ENCODE measurements at regions not wholly inside any gene's neighbourhood (a gene's known extent, or its start where the extent isn't known, plus 50 kb on each side); places are given as distances from the start of the nearest gene placed in this dataset.
A peak's percentile ranks its signal among the peaks of the same experiment; 100 is the strongest.
"Not testable (repeated sequence)": the region's sequence is repeated elsewhere in the genome, so short reads cannot be mapped to it uniquely, and the experiment has no call there.

- H3K9me3 ChIP-seq; intact Hi-C loops (cut with DNase I); DNase-seq; H3K27ac ChIP-seq; H3K4me1 ChIP-seq; H3K27me3 ChIP-seq (ENCODE audit: low read depth); H3K36me3 ChIP-seq: not testable (repeated sequence)
- H3K4me3 ChIP-seq = peak overlapping the region; percentile 30
- peak; percentile 31 to 40 for ATAC-seq
These were observed 60.3 kb downstream of the GOLGA8K start for GRCh38 chr15:32342772-32343199.

GRCh38 chr15:32342268-32342667, 60.8 kb downstream of the GOLGA8K start:
- H3K4me1 ChIP-seq; H3K27ac ChIP-seq; H3K9me3 ChIP-seq; H3K36me3 ChIP-seq; H3K27me3 ChIP-seq (ENCODE audit: low read depth); DNase-seq; intact Hi-C loops (cut with DNase I); H3K4me3 ChIP-seq: not testable (repeated sequence)
- peak; percentile 43 to 45 for ATAC-seq

DNA sequence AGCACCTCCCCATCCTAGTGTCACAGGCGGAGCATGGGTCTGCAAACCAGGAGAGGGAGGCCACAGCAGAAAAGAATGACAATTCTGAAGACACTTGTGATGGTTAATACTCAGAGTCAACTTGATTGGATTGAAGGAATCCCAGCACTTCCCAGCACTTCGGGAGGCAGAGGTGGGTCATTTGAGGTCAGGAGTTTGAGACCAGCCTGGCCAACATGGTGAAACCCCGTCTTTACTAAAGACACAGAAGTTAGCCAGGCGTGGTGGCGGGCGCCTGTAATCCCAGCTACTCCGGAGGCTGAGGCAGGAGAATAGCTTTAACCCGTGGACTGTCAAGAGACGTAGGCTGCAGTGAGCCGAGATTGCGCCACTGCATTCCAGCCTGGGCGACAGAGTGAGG, 61.6 kb downstream of the GOLGA8K start:
- H3K27me3 ChIP-seq (ENCODE audit: low read depth); DNase-seq; intact Hi-C loops (cut with DNase I); H3K27ac ChIP-seq; H3K4me1 ChIP-seq; H3K4me3 ChIP-seq; ATAC-seq; H3K9me3 ChIP-seq; H3K36me3 ChIP-seq: not testable (repeated sequence)

DNA sequence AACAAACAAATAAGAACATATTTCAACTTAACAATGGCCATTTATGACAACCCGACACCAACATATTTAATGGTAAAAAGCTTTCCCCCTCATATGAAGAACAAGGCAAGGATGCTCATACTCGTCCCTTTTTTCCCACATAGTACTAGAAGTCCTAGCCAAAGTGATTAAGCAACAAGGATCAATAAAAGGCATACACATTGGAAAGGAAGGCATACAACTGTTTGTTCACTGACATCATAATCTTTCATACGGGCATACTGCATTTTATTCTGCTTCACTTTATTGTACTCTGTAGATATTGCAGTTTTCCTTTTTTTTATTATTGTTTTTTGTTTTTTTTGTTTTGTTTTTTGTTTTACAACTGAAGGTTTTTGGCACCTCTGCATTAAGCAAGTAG, 66.3 kb downstream of the GOLGA8K start:
- DNase-seq; H3K9me3 ChIP-seq; intact Hi-C loops (cut with DNase I); ATAC-seq; H3K27me3 ChIP-seq (ENCODE audit: low read depth); H3K36me3 ChIP-seq; H3K27ac ChIP-seq; H3K4me1 ChIP-seq; H3K4me3 ChIP-seq: not testable (repeated sequence)

DNA sequence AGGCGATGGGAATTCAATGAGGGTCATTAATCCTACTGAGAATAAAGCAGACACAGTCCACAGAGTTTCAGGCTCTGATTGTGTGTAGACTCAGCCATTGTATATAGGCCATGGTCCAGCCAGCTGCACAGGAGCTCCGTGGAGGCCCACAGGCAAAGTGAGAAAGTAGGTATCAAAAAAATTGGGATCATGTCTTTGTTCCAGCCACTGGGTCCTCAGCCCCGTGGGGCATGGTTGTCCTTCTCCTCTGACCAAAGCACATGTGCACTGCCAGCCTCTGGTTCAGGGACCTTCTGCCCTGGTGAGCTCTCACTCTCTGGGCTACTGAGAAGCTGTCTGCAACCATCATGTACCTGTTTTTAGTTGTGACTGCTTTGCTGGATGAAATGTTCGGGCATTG, 79.7 kb downstream of the GOLGA8K start:
- ATAC-seq; H3K9me3 ChIP-seq; H3K4me1 ChIP-seq; H3K36me3 ChIP-seq; intact Hi-C loops (cut with DNase I); H3K27me3 ChIP-seq (ENCODE audit: low read depth); H3K4me3 ChIP-seq; H3K27ac ChIP-seq: not testable (repeated sequence)
- DNase-seq = peak; percentile 10

DNA sequence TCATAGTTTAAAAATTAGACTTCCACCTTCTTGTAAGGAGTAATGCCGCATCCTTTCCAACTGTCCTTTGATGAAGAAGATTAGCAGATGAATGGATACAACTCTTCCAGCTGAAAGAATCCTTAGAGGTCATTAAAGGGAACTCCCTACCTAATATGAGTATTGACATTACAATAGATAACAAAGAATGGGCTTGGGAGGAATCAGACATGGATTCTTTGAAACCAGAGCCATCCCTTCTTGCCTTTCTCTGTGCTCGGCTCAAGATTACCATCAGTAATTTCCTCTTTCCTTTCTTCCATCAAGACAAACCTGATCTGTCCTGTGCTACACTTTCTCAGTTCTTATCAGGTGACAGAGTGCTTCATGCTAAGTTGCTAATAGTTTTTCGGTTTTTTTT, 83.8 kb downstream of the GOLGA8K start:
- H3K4me3 ChIP-seq; ATAC-seq; H3K4me1 ChIP-seq; DNase-seq; intact Hi-C loops (cut with DNase I); H3K27ac ChIP-seq; H3K36me3 ChIP-seq; H3K27me3 ChIP-seq (ENCODE audit: low read depth); H3K9me3 ChIP-seq: not testable (repeated sequence)

GRCh38 chr15:32316482-32316881, 86.6 kb downstream of the GOLGA8K start:
- intact Hi-C loops (cut with DNase I); H3K4me1 ChIP-seq; DNase-seq; ATAC-seq; H3K36me3 ChIP-seq; H3K4me3 ChIP-seq; H3K27ac ChIP-seq; H3K27me3 ChIP-seq (ENCODE audit: low read depth); H3K9me3 ChIP-seq: not testable (repeated sequence)

DNA sequence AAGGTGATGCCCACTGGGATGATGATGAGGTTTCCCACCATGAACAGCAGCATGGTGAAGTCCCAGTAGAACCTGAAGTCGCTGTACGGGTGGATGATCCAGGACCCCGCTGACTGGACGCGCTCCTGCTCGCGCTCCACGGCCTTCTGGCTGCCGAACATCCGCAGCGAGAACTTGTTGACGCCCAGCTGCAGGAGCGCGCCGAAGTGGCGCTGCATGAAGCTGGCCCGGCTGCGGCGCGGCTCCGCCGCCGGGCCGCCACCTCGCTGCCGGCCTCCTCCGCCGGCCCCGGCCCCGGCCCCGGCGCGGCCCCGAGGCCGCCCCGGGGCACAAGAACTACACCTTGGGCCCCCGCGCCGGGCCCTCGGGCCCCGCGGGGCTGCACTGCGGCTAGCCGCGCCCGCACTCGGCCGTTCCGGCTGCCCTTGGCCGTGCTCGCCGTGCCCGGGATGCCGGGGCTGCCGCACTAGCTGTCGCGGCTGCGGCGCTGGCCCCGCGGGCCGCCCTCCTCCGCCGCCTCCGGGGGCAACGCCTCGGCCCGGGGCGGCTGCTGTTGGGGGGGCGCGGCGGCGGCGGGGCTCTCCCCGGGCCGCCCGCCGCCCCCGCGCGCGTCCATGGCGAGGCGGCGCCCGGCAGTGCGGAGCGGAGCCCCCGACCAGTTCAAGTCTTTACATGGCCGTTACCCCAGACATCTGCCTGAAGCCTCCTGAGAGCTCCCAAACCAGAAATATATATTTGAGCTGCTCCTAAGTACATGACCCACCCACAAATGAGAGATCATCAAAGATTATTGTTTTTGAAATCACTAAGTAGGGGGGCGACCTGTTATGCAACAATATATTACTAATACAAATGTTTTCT, 87.8 kb downstream of the GOLGA8K start:
- ATAC-seq; H3K4me1 ChIP-seq; intact Hi-C loops (cut with DNase I): not testable (repeated sequence)

DNA sequence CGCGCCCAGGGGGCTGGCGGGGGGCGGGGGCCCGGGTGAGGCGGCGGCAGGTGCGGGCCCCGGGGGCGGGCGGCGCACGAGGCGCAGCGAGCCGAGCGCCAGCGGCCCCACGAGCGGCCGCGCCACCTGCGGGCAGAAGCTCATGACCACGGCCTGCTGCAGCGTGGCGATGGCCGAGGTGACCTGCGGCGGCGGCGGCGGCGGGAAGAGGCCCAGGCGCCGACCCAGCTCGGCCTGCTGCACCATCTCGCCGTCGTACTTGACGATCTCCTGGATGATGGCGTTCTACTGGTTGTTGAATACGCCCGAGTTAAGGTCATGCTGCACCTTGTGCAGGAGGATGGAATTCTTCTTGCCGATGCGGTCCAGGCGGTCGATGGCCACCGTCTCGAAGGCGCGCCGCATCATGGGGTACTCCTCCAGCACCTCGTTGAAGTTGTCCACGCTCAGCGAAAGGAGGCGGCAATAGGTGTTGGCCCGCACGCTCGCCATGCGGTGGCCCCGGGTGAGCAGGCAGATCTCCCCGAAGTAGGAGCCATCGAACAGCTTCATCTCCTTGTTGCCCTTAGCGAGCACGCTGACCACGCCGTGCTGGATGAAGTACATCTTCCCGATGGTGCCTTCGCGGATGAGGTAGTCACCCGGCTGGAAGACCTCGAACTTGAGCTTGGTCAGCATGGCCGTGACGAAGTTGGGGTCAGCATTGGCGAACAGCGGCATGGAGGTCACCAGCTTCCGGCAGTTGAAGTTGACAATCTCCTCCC, 89.5 kb downstream of the GOLGA8K start:
- H3K9me3 ChIP-seq; H3K27me3 ChIP-seq (ENCODE audit: low read depth); H3K4me1 ChIP-seq; H3K36me3 ChIP-seq; ATAC-seq; H3K27ac ChIP-seq; H3K4me3 ChIP-seq; intact Hi-C loops (cut with DNase I): not testable (repeated sequence)
- peak; percentile 34 for DNase-seq

More for the DNA sequence above, 87.8 kb downstream of the GOLGA8K start:
- H3K36me3 ChIP-seq; H3K27ac ChIP-seq; H3K27me3 ChIP-seq (ENCODE audit: low read depth); H3K9me3 ChIP-seq; H3K4me3 ChIP-seq; DNase-seq: not testable (repeated sequence)

GRCh38 chr15:32312721-32313120, 90.4 kb downstream of the GOLGA8K start:
- DNase-seq; H3K9me3 ChIP-seq; H3K4me3 ChIP-seq; intact Hi-C loops (cut with DNase I); H3K27me3 ChIP-seq (ENCODE audit: low read depth); ATAC-seq; H3K4me1 ChIP-seq; H3K27ac ChIP-seq; H3K36me3 ChIP-seq: not testable (repeated sequence)

DNA sequence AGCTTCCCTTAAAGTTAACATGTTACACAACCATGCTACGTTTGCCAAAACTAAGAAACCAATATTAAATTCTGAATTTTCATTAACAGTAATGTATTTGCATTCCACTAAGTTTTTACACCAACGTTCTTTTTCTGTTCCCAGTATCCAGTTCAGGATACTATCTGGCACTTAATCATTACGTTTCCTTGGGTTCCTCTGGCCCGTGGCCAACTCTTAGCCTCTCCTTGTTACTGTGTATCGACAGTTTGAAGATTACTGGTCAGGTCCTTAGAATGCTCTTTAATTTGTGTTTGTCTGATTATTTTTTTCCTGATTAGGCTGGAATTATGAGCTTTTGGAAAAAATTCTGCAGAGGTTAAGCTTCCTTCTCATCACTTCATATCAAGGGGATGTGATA, 95.5 kb downstream of the GOLGA8K start:
- H3K36me3 ChIP-seq; intact Hi-C loops (cut with DNase I); ATAC-seq; H3K4me3 ChIP-seq; H3K4me1 ChIP-seq; H3K9me3 ChIP-seq; H3K27me3 ChIP-seq (ENCODE audit: low read depth); DNase-seq; H3K27ac ChIP-seq: not testable (repeated sequence)

- H3K36me3 ChIP-seq; H3K4me3 ChIP-seq; H3K9me3 ChIP-seq; DNase-seq; H3K4me1 ChIP-seq; H3K27ac ChIP-seq; intact Hi-C loops (cut with DNase I); H3K27me3 ChIP-seq (ENCODE audit: low read depth): not testable (repeated sequence)
- peak; percentile 81 to 83 for ATAC-seq
These were observed 126.8 kb downstream of the GOLGA8K start for GRCh38 chr15:32276200-32276830.

DNA sequence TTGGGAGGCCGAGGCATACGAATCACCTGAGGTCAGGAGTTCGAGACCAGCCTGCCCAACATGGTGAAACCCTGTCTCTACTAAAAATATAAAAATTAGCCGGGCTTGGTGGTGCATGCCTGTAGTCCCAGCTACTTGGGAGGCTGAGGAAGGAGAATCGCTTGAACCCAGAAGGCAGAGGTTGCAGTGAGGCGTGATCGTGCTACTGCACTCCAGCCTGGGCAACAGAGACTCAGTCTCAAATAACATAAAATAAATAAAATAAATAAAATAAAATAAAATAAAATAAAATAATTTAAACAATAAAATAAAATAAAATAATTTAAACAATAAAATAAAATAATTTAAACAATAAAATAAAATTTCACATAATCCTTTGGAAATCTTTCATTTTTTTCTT, 149.1 kb downstream of the GOLGA8K start:
- DNase-seq; ATAC-seq; H3K36me3 ChIP-seq; H3K27ac ChIP-seq; H3K9me3 ChIP-seq; H3K4me3 ChIP-seq; H3K27me3 ChIP-seq (ENCODE audit: low read depth); H3K4me1 ChIP-seq; intact Hi-C loops (cut with DNase I): not testable (repeated sequence)
